SIG-M5 treated with dmso at 0.1 percent for 504 hours (cell line): ENCODE measurements at regions not wholly inside any gene's neighbourhood (a gene's known extent, or its start where the extent isn't known, plus 50 kb on each side); places are given as distances from the start of the nearest gene placed in this dataset.
A peak's percentile ranks its signal among the peaks of the same experiment; 100 is the strongest.
"Not testable (repeated sequence)": the region's sequence is repeated elsewhere in the genome, so short reads cannot be mapped to it uniquely, and the experiment has no call there.

Experiments used
- DNase-seq: peaks from one replicate; lab custom pipeline; 2025; ENCODE audit not compliant: unreplicated experiment; lab: John Stamatoyannopoulos, UW

DNA sequence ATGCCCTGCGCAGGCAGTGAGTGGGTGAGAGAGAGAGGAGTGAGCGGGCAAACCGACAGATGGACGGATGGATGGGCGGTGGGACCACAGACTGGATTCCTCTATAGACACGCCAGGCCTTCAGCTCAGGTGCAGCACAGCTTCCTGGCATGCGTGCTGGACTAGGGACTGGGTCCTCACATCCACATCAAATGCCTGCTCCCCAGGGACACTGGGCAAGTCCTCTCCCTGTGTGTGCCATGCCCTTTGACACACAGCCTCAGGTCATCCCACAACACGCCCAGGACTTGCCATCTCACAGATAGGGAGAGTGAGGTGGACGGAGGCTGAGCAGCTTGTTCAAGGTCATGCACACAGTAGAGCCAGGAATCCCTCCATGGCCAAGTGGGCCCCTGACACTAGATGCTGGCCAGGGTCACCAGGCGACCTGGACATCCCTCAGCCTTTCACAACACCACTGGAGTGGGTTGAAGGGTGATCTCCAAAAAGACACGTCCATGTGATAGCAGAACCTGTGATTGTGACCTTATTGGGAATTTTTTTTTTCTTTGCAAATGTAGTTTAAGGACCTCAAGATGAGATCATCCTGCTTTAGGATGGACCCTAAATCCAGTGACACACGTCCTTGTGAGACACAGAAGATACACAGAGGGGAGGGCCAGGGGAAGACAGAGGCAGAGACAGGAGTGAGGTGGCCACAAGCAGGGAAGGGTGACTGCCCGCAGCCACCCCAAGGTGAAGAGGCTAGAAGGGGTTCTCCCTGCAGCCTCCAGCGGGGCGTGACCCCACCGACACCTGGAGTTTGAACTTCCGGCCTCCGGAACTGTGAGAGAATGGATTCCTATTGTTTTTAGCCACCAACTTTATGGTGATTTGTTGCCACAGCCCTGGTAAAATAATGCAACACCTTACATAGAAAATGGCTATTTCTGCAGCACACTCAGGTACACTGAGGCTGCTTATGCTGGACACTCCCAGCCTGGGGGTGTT, 155.0 kb upstream of the CHST15 start:
- no peak for DNase-seq

DNA sequence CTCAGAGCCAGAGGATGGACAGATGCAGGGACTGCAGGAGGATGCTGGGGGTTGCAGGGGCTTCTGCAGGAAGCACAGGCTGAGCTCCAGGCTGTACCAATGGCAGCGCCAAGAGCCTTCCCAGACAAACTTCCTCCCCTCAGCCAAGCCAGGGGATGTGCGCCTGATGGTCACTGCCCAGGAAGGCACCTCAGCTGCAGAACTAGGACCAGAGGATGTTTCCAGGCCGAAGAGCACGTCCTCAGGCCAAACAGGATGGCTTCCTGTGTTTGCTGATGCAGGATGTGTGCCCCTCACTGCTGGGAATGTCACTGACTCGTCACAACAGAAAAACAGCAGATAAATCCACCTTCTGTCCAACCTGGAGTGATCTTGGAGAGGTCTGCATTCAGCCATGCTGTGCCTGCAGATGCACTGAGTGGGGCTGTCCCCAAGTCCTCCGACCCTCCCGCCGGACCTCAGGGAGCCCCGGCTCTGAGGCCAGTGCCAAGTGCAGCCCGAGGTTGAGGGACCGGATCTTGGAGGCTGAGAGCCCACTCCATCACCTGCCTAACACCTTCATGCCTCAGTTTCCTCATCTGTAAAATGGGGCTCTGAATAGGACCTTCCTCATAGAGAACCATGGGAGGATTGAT, 152.5 kb upstream of the CHST15 start:
- DNase-seq, result no peak

DNA sequence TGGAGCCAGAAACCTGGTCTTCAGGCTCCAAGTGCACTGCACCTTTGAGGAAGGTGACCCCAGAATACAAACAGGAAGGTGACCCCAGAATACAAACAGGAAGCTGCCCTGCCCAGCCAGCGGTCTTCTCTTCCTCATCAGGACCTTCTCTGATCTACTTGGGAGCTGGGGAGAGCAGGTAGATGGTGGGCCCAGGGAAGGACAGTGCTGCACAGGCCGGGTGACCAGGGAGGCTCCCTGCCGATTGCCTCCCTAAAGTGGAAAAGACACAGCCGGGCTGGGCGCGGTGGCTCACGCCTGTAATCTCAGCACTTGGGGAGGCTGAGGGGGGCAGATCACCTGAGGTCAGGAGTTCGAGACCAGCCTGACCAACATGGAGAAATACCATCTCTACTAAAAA, 151.8 kb upstream of the CHST15 start:
- DNase-seq, result no peak

DNA sequence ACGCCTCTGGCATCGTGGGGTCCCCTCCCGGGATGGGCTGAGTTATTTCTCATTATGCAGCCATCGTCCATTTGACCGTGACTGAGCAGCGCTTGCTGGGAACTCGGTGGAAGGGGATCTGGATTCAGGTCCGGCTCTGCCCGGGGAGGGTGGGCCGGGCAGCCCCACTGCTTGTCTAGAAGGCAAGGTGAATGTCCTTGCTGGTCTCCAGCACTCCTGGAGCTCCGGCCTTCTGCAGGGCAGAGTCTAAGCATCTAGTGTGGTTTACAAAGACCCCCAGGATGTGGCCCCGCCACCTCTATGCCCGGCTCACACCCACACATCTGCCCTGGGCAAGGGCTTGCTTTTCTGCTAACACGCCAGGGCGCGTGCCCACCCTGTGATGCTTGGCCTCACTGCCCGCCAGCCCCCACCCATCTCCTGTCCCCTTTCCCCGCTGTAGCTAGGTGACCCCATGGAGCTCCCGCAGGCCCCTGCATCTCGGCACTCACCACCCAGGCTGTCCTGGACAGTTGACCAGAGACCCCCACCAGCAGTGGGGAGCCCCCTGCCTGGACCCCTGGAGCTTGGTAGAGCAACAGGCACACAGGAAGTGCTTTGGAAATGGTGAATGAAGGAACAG, 151.0 kb upstream of the CHST15 start:
- DNase-seq, result no peak

DNA sequence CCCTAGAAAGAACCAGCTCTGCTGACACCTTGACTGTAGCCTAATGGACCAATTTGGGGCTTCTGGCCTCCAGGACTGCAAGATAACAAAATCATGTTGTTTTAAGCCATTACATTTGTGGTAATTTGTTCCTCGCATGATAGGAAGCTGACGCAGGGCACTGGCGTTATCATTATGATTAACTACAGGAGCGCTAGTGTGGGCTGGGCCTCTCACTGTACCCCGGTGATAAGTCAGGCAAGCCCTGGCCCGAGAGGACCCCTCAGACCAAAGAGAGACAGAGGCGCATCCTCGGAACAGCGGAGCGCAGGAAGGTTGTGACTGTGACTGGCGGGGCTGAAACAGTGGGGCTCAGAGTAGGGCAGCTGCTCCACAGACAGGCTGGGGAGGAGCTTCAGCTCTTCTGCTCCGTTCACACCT, 150.3 kb upstream of the CHST15 start:
- DNase-seq, result no peak

DNA sequence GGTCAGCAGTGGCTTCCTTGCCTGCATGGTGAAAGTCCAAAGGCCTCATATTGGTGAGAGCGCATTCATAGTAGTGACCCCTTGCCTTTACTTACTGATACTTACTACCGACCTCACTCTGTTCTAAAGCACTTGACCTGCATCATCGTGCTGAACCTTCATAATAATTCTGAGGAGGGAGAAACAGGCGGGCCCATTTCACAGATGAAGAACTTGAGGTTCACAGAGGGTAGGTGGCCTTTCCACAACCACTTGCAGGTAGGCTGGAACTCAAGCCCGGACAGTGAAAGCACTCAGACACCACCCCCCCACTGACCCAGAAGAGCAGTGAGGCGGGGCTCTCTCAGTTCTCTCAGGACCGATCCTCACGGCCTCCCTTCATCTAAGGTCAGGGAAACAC, 149.4 kb upstream of the CHST15 start:
- DNase-seq, result no peak

DNA sequence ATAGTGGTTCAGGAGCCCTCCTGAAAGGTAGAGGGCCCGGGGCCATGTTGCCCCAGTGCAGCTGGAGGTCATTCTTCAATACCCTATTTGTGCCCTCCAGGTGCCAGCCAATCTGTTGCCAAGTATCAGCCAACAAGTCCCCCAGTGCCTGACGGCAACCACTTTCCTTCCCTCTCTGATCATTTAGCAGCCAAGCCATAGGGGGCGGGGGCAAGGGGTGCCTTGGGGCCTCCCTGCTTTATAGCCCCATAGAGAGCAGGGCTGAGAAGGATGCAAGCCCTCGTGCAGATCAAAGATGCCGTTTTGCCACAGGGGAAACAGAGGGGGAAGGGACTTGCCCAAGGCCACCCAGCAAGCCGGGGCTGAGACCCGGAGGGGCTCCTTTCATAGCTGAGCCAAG, 149.0 kb upstream of the CHST15 start:
- DNase-seq, result no peak

DNA sequence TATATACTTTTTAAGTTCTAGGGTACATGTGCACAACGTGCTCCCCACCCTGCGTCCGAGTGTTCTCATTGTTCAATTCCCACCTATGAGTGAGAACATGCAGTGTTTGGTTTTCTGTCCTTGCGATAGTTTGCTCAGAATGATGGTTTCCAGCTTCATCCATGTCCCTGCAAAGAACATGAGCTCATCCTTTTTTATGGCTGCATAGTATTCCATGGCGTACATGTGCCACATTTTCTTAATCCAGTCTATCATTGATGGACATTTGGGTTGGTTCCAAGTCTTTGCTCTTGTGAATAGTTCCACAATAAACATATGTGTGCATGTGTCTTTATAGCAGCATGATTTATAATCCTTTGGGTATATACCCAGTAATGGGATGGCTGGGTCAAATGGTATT, 148.1 kb upstream of the CHST15 start:
- DNase-seq, result not testable (repeated sequence)

DNA sequence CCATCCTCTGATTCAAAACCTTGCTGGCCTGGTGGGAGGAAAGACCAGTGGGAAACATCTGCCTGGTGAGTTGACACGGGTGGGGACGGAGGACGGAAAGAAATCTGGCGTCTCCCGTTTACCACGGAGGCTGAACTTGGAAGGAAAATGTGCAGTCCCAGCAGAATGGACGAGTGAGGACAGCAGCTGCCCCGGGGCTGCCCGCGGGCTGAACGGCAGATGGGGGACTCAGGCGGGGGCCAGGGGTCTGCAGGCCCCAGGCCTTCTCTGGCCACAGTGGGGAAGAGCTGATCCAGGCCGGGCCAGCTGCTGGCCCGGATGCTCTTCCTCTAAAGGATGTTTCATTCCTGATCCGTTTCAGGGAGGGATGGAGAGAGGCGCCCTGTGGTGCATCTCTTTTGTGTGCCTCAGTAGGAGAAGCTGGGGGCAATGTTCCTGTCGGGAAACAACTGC, 147.5 kb upstream of the CHST15 start:
- DNase-seq, result no peak

DNA sequence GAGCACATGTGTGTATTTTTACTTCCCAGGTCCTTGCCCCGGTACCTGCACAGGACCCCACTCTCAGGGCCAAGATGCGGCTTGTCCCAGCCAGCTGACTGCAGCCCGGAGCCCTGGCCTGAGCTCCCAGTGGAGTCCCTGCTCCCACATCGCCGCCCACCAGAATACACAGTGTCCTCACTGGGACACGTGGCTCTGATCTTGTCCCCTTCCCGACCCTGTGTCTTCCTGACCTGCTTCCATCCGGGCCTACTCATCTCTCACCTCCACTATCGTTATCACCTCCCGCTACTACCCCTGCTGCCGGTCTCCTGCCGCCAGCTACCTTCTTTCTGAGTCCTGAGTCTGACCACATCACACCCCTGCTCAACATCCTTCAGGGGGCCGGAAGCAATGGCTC, 146.3 kb upstream of the CHST15 start:
- no peak for DNase-seq

DNA sequence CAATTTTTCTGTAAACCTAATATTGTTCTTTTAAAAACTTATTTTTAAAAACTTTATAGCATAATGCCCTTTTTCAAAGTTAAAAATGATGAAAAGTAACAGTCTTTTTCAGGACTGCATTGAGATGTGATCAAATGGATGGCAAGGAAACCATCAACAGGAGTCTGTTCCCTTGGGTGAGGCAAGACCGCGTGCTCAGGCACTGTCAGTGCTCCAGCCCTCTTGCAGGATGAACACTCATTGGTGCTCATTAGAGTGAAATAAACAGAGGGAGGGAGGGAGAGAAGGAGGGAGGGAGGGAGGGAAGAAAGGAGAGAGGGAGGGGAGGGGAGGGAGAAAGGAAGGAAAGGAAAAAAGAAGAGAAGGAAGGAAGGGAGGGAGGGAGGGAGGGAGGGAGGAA, 145.7 kb upstream of the CHST15 start:
- no peak for DNase-seq

DNA sequence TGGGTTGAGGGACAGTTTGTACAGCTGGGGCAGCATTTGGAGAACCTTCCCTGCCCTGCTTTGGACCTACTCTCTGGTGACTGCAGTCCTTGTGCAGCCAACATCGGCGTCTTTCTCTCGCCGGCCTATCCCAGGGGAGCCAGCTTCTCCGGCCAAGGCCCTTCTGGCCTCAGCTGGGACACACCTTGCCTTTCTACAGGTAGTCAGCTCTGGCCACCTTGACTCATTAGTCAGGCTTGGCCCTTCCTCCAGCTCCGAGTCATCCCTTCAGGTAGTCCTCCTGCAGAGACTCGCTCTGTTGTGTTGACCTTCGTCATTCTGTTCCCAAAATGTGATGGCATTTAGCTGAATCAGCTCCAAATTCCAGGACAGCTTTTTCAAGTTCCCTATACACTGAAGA, 145.0 kb upstream of the CHST15 start:
- DNase-seq, result no peak

DNA sequence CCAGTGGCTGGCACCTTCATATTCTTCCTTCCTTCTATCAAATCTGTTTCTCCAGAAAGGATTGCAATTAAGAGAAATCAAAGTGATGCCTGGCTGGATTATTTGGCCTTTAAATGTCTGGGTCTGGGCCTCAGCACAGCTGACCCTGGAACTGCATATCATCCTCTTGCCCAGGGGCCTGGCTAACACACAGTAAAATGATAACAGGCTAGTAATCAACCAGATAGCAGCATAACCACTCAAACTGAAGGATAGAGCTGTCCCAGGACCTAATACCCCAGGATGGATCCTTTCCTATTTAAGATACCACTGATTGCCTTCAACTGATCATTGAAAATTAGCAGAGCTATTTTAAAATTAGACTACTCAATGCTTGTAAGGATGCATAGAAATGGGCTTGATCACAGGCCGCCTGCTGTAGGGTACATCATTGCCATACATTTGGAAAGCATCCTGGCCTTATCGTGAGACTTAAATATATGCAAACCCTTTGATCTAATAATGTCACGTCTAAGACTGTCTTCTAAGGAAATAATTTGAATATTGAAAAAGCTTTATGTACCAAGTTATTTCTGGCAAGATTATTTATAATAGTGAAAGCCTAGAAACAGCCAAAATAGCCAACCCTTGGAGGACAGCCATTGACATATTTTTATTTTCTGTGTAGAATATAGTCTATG, 144.0 kb upstream of the CHST15 start:
- DNase-seq, result no peak

DNA sequence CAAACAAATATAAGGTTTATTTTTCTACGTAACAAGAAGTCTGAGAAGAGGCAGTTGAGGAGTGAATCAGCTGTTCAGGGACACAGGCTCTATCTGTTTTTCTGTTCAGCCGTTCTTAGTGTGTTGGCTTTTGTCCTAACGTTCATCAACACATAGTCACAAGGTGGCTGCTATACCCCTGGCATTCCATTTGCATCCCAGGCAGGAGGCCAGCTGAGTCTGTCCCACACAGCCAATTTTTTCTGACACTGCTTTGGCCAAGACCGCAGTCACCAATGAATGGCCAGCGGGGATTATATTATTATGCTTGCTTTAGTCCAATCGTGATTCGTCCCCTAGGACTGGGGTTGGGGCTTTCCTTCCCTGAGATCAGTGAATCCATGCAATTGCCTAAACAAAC, 143.4 kb upstream of the CHST15 start:
- no peak for DNase-seq

DNA sequence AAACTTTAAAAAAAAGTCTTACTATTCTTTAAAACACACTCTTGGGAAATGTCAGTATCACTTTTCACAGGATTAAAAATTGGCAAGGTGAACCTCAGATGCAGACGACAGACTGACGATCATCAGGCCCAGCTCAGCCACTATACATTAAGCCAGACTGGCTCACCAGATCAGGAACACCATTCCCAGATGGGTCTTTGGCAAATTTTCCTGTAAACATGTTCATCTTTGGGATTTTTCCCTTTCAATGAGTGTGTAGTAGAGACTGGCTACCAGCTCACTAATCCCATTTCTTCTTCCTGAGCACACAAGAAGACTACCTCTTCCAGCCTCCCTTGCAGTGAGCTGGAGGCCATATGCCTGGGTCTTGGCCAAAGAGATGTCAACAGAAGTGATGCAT, 142.7 kb upstream of the CHST15 start:
- DNase-seq, result no peak

DNA sequence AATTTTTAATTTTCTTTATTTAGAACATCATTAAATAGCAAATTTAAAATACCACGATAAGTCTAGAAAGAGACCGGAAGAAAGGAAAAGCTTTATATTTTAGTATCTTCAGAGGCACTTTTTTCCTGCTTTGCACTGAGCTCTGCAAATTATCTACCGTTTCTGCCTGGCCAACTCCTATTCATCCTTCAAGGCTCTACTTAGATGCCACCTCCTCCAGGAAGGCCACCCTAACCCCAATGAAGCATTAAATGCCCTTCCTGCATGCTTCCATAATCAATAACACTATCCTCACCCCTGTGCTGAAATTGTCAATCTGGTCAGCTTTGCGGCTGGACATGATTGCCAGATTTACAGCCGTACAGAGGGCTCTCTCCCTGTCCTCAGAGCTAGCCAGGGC, 141.8 kb upstream of the CHST15 start:
- DNase-seq, result no peak

DNA sequence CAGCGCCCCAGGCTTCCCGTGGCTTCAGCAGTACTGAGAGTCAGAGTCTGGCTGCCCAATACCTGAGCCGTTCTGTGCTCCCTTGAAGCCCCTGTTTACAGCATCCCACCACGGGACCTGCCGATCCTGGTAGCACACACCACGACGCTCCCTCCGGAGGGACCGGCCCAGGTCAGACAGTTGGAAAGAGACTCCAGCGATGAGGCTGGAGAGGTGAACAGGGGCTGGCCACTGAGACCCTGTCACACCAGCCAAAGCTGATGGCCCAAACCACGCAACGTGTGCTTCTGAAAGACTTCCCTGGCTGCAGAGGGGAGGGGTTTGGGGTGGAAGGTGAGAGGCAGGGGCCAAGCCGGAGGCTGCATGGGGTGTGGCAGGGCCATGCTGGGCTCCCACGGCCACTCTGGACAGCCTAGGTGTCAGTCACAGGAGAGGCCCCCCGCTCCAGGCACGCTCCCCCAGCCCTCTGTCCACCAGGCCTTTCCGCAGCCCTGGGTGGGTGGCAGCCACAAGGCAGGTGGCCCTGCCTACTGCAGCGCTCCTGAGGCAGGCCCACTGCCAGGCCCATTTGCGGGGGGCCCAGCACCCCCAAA, 140.2 kb upstream of the CHST15 start:
- DNase-seq, result no peak

DNA sequence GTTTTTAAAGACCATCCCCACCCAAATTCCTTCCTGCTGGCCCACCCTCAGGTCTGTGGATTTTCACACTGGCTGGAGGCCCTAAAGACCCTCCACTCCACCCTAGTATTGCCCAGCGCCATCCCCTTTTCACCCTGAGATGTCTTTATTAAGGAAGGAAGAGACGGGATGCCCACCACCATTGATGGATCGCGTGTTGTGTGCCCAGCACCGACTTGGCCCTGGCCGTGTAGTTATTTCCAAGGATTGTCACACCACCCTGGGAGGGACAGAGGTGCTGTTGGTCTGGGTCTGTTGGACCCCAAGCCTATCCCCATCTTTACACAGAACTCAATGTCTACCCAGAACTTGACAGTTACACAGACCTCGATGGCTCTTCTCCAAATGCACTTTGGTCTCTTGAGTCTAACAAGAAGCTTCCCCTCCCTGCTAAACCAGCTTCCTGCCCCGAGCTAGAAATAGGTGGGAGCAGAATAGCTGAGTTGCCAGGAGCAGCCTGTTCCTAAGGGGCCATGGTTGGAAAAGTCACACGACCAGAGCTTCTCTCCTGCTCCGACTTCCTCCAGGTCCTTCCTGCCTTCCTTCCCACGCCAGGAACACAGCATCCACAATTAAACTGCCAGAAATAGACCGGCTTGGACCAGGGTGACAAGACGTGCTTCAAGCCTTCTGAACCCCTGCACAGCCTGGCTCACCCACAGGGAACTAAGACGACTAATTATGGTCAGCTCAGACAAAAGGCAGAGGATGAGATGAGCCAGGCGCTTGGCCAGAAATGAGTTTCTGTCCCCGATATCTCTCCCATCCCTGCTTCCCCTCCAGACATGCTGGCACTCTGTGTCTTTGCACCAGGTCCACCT, 139.5 kb upstream of the CHST15 start:
- no peak for DNase-seq

DNA sequence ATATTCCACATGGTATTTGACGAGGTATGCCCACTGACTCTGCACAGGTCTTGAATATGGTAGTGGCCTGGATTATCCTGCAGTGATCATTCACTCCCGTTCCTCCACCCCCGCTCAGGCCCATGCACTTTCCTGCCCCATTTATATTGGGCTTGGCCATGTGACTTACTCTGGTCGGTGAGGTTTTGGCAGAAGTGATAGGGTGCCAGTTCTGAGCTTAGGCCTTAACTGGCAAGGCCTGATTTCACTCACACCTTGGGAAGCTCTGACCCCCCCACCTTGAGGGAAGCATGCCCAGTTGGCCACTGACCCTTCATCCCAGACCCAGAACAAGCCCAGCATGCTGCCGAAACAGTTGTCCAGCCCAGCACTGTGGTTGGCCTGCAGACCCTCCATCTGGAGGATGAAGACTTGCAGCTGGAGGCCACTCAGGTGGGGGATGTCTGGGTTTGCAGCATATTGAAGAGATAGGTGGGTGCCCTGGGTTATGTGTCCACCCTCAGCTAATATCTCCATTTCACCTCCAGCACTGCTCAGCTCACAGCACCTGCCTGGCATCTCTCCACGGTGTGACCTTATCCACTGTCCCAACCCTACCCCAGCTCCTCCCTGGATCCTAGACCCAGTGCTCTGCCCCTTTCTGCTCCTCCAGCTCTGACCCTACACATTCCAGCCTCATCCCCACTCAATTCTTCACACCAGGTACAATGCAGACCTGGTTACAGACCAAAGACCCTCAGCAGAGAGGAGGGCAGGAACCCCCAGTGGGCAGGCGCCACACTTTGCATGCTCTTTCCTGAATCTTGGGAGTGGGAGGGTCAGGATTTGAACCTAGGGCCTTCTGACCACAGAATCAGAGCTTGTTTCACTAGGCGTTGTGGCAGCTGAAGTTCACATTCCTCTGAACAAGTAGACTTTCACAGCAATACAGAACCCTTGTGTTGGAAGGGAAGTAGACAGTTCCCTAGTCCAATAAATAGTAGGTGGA, 138.1 kb upstream of the CHST15 start:
- DNase-seq, result peak; percentile 12
